SU-DHL-6 (cell line): ENCODE measurements at regions not wholly inside any gene's neighbourhood (a gene's known extent, or its start where the extent isn't known, plus 50 kb on each side); places are given as distances from the start of the nearest gene placed in this dataset.

ENCODE experiments used
- H2AFZ ChIP-seq: fragments of 200-600 bp; sonication (generic); 2 replicates; pipeline ENCODE4 v1.6.1; 2014; ENCODE audit warnings: low read depth, mild to moderate bottlenecking, moderate library complexity, mixed read lengths, antibody characterized with exemption, low read length; ENCODE audit not compliant: severe bottlenecking
- H3F3A ChIP-seq: fragments of 200-600 bp; shearing (Covaris generic); 2 replicates; pipeline ENCODE4 v1.6.0; 2016; ENCODE audit warnings: antibody characterized with exemption, mild to moderate bottlenecking; ENCODE audit not compliant: insufficient read depth
- H3K27ac ChIP-seq: fragments of 200-600 bp; sonication (generic); 2 replicates; pipeline ENCODE4 v1.5.1; 2016; ENCODE audit warnings: low read depth, mild to moderate bottlenecking, low read length, moderate library complexity, mixed read lengths
- H3K27me3 ChIP-seq: fragments of 200-600 bp; sonication (generic), shearing (Covaris generic); 2 replicates; pipeline ENCODE4 v1.6.0; 2014; ENCODE audit warnings: mild to moderate bottlenecking, low read length
- H3K36me3 ChIP-seq: fragments of 200-600 bp; sonication (generic); 2 replicates; pipeline ENCODE4 v1.6.1; 2014; ENCODE audit warnings: mild to moderate bottlenecking, low read length, mixed read lengths
- H3K4me2 ChIP-seq: fragments of 300-600, 200-600 bp; shearing (Covaris generic), sonication (generic); 2 replicates; pipeline ENCODE4 v1.6.0; 2014; ENCODE audit warnings: low read length, low read depth, mild to moderate bottlenecking; ENCODE audit not compliant: poor library complexity, severe bottlenecking
- H3K4me3 ChIP-seq: fragments of 200-600 bp; sonication (generic); 2 replicates; pipeline ENCODE4 v1.5.1; 2014; ENCODE audit warnings: antibody characterized with exemption, low read length, mild to moderate bottlenecking, mixed read lengths; ENCODE audit not compliant: insufficient read depth, poor library complexity, severe bottlenecking
- H3K79me2 ChIP-seq: fragments of 200-600 bp; sonication (generic); 2 replicates; pipeline ENCODE4 v1.6.1; 2014; ENCODE audit warnings: mild to moderate bottlenecking, low read length, moderate library complexity; ENCODE audit not compliant: insufficient read depth
- H3K9ac ChIP-seq: fragments of 200-600 bp; sonication (generic); 2 replicates; pipeline ENCODE4 v1.7.0; 2014; ENCODE audit warnings: mild to moderate bottlenecking, low read length
- H3K9me2 ChIP-seq: fragments of 200-600 bp; sonication (generic); replicated peaks from 2 replicates; pipeline ENCODE4 v1.6.1; 2014; ENCODE audit warnings: low read length; ENCODE audit not compliant: insufficient read depth
- H3K9me3 ChIP-seq: fragments of 200-600 bp; sonication (generic); 2 replicates; pipeline ENCODE4 v1.6.1; 2014; ENCODE audit warnings: low read length, mixed read lengths; ENCODE audit not compliant: insufficient read depth
- H4K20me1 ChIP-seq: fragments of 200-600 bp; sonication (generic); 2 replicates; pipeline ENCODE4 v1.6.1; 2014; ENCODE audit warnings: low read depth, mild to moderate bottlenecking, antibody characterized with exemption, low read length, moderate library complexity, mixed read lengths
- EZH2phosphoT487 ChIP-seq: fragments of 200-600 bp; sonication (generic), shearing (Covaris generic); conservative IDR thresholded peaks from 2 replicates; pipeline ENCODE4 v1.6.1; 2018; ENCODE audit warnings: mild to moderate bottlenecking, antibody characterized with exemption, low read length, moderate library complexity, mixed read lengths
- TF ChIP-seq, protein P1 (sequence below): fragments of 200-600 bp; sonication (generic); IDR thresholded peaks from one replicate; pipeline ENCODE4 v1.5.1; 2017; ENCODE audit warnings: antibody characterized with exemption, mild to moderate bottlenecking, low read length, moderate library complexity; ENCODE audit not compliant: insufficient read depth, poor library complexity, severe bottlenecking

DNA sequence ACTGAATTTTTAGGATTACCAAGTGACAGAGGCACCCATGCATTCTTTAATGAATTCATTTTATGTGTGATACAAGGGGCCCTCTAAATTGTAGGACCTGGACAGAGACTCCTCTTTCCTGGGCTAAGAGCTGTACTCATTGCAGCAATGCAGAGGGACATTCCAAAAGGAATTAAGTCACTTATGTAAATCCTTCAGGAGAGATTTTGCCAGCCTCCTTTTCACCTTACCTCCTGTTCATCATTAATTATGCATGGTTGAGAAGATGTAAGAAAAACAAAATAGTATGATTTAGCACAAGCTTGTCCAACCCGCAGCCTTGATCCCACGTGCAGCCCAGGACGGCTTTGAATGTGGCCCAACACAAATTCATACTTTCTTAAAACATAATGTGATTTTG lies 84.5 kb upstream of the TANK start:
- no peaks in the 10 kb centered on the region for H3K9me3 ChIP-seq
- H3K27me3 ChIP-seq, result no peaks in the 10 kb centered on the region
- H3K36me3 ChIP-seq, result no peaks in the 10 kb centered on the region
- no peak overlapping the region for H2AFZ ChIP-seq
- no peak overlapping the region for H3K9ac ChIP-seq
- TF ChIP-seq EZH2phosphoT487, result no peak
- TF ChIP-seq, protein P1, sequence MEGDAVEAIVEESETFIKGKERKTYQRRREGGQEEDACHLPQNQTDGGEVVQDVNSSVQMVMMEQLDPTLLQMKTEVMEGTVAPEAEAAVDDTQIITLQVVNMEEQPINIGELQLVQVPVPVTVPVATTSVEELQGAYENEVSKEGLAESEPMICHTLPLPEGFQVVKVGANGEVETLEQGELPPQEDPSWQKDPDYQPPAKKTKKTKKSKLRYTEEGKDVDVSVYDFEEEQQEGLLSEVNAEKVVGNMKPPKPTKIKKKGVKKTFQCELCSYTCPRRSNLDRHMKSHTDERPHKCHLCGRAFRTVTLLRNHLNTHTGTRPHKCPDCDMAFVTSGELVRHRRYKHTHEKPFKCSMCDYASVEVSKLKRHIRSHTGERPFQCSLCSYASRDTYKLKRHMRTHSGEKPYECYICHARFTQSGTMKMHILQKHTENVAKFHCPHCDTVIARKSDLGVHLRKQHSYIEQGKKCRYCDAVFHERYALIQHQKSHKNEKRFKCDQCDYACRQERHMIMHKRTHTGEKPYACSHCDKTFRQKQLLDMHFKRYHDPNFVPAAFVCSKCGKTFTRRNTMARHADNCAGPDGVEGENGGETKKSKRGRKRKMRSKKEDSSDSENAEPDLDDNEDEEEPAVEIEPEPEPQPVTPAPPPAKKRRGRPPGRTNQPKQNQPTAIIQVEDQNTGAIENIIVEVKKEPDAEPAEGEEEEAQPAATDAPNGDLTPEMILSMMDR, result no peak
- no peaks in the 10 kb centered on the region for H3F3A ChIP-seq
- no peak overlapping the region for H3K4me3 ChIP-seq
- no peaks in the 10 kb centered on the region for H3K9me2 ChIP-seq
- no peak overlapping the region for H3K27ac ChIP-seq
- no peaks in the 10 kb centered on the region for H4K20me1 ChIP-seq
- no peak overlapping the region for H3K4me2 ChIP-seq
- H3K79me2 ChIP-seq, result no peaks in the 10 kb centered on the region

DNA sequence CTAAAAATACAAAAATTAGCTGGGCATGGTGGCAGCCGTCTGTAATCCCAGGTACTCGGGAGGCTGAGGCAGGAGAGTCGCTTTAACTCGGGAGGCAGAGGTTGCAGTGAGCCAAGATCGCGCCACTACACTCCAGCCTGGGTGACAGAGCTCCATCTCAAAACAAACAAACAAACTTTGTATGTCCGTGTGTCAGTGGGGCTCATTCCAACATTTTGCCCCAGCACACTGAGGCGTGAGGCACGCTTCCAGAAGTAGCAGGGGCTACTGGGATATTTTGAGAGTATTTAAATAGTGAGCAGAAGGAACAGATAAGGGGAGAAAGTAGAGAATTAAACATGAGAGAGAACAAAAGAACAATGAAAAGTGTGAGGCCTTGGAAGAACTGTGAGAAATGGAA lies 83.3 kb upstream of the TANK start:
- Histone ChIP-seq H2AFZ (no peak overlapping the region), H3F3A (no peaks in the 10 kb centered on the region), H3K79me2 (no peaks in the 10 kb centered on the region), H3K4me3 (no peak overlapping the region), H3K27me3 (no peaks in the 10 kb centered on the region), H3K36me3 (no peaks in the 10 kb centered on the region), H4K20me1 (no peaks in the 10 kb centered on the region), H3K9me3 (no peaks in the 10 kb centered on the region), H3K9ac (no peak overlapping the region), H3K9me2 (no peaks in the 10 kb centered on the region), H3K27ac (no peak overlapping the region), H3K4me2 (no peak overlapping the region)
- TF ChIP-seq, protein P1, result no peak
- TF ChIP-seq EZH2phosphoT487, result no peak

DNA sequence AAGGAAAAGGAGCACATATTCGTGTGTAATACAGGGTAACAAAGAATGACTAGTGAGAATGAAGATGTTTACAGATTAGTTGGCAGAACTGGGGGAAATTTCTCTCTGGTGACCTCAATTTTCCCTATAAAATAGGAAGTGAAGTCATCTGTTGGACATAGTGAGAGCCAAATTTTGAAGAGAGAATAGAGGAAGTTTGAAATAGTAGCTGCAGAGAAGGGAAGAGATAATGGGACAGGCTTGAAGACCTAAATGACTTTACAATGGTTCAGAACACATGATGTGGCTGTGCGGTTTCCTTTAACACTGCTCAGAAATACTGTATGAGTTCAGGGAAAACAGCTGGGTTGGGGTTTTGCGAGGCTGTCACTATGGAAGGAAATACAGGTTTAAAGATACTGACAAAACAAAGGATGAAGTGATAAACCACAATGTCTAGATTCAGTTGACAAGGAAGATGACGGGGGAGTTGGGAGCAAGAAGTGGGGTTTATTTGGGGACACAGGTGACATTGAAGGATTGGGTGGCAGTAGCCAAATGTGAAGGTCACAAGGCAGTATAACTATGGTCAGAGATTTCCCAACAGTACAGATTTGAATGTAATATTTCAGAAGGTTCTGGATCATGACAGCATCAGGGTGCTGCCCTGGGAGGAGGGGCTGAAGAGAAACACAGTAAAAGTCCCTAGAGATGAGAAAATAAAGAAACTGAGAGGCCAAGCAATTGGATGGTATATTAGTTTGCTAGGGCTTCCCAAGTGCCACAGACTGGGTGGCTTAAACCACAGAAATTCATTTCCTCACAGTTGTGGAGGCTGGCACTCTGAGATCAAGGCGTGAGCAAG lies 82.6 kb upstream of the TANK start:
- Histone ChIP-seq H3K9ac (no peak overlapping the region), H3K9me3 (no peaks in the 10 kb centered on the region), H2AFZ (no peak overlapping the region), H3K36me3 (no peaks in the 10 kb centered on the region), H3K27ac (no peak overlapping the region), H3F3A (no peaks in the 10 kb centered on the region), H3K79me2 (no peaks in the 10 kb centered on the region), H3K4me3 (no peak overlapping the region), H3K27me3 (no peaks in the 10 kb centered on the region), H4K20me1 (no peaks in the 10 kb centered on the region), H3K4me2 (no peak overlapping the region), H3K9me2 (no peaks in the 10 kb centered on the region)
- TF ChIP-seq, protein P1, result no peak
- TF ChIP-seq EZH2phosphoT487, result no peak
